Tibial nerve (tissue), 4 donors: ENCODE measurements at regions not wholly inside any gene's neighbourhood (a gene's known extent, or its start where the extent isn't known, plus 50 kb on each side); places are given as distances from the start of the nearest gene placed in this dataset.
"Not testable (repeated sequence)": the region's sequence is repeated elsewhere in the genome, so short reads cannot be mapped to it uniquely, and the experiment has no call there.

Experiments
- DNase-seq, 2 donors: peaks; one replicate each; pipeline ENCODE4 v3.0.0-alpha.2; 2019; ENCODE audit warnings: low spot score in 2 of 2
- H3K27ac ChIP-seq, 4 donors: fragments of 200-600 bp; sonication (generic) in 3 of 4; one replicate each; pipeline ENCODE4 v1.5.1; 2017 to 2019; ENCODE audit warnings: mild to moderate bottlenecking in 1 of 4
- H3K27me3 ChIP-seq, 2 donors: fragments of 200-600 bp; sonication (generic) in 1 of 2; one replicate each; pipeline versions ENCODE4 v1.5.1 to v1.6.0; 2017 to 2019
- H3K36me3 ChIP-seq, 3 donors: fragments of 200-600 bp; sonication (generic); one replicate each; pipeline ENCODE4 v1.5.1; 2018 to 2019
- H3K4me1 ChIP-seq, 4 donors: fragments of 200-600 bp; sonication (generic) in 3 of 4; one replicate each; pipeline ENCODE4 v1.5.1; 2017 to 2019
- H3K4me3 ChIP-seq, 4 donors: fragments of 200-600 bp; sonication (generic) in 3 of 4; one replicate each; pipeline ENCODE4 v1.5.1; 2017 to 2019; ENCODE audit warnings: mild to moderate bottlenecking in 1 of 4, moderate library complexity in 1 of 4
- H3K9me3 ChIP-seq, 4 donors: fragments of 200-600 bp; sonication (generic) in 3 of 4; one replicate each; pipeline ENCODE4 v1.5.1; 2017 to 2019
- EP300 ChIP-seq, 2 donors: sonication (generic); formaldehyde crosslinking; IDR thresholded peaks; one replicate each; pipeline ENCODE4 v1.6.1; 2017; ENCODE audit warnings: antibody characterized with exemption in 2 of 2, mild to moderate bottlenecking in 1 of 2
- POLR2A ChIP-seq, 2 donors: fragments of 450-650 bp; IDR thresholded peaks; one replicate each; pipeline ENCODE4 v1.6.1; 2017; ENCODE audit warnings: antibody characterized with exemption in 2 of 2, mild to moderate bottlenecking in 2 of 2, moderate library complexity in 2 of 2
- WGBS, 2 donors: methylation state at CpG; one replicate each; pipeline ENCODE4 v1.1.5; 2018; 5-methylcytosine and 5-hydroxymethylcytosine counted together
- TF ChIP-seq, protein P1 (sequence below), 5 experiments: fragments of 200-600 bp in 3 of 5; fragments of 450-650 bp in 2 of 5; sonication (generic) in 3 of 5; IDR thresholded peaks; one replicate each; pipeline ENCODE4 v1.5.1; 2016 to 2019; ENCODE audit warnings: antibody characterized with exemption in 5 of 5, mild to moderate bottlenecking in 3 of 5, moderate library complexity in 2 of 5

DNA sequence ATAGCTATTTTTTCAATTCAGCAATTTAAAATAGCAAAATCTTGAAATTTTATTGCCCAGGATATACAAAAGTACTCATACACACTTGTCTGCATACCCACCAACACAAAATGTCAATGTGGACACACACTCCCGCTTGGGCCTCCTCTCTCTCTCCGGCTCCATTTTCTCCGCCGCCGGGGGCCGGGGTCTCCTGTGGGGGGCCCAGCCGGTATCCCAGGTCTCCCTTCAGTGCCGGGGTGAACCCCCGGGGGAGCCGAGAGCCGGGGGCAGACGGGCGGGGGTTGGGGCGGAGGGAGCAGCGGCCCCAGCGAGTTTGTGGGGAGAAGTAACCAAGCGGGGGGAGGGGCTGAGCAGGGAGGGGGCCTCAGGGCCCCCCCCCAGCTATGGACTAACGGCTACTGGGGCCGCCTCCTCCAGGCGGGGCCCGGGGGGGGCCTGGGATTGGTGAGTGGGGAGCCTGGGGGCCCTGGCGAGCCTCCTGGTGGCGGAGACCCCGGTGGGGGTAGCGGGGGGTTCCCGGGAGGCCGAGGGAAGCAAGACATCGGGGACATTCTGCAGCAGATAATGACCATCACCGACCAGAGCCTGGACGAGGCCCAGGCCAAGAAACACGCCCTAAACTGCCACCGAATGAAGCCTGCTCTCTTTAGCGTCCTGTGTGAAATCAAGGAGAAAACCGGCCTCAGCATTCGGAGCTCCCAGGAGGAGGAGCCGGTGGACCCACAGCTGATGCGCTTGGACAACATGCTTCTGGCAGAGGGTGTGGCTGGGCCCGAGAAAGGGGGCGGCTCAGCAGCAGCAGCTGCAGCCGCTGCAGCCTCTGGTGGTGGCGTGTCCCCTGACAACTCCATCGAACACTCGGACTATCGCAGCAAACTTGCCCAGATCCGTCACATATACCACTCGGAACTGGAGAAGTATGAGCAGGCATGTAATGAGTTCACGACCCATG, 56.6 kb downstream of the CHST2 start:
- H3K4me3 ChIP-seq, H3K36me3 ChIP-seq, H3K27me3 ChIP-seq, DNase-seq, H3K4me1 ChIP-seq, H3K27ac ChIP-seq: not testable (repeated sequence)
- 90 to 92% methylated on average over 19 to 28 of the region's 47 CpGs for WGBS, 2 donors
- peaks cover 0 to 14% (median 0%) of the 10 kb centered on the region in 4 donors for H3K9me3 ChIP-seq

DNA sequence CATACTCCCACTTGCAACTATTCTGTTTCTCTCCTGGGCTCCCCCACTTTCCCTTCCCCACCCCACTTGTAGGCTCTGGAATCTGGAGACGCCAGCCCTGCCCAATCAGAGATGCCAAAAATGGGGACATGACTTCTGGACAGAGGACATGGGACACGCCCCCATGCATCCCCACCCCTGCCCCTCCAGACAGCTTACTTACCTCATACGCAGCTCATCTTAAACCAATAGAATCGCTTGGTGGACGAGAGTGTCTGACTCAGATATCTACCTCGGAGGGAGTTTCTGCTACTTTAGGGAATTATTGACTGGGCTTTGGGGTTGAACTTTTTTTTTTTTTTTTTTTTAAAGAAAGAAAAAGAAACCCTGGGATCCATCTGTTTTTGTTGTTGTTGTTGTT, 58.4 kb downstream of the CHST2 start:
- not testable (repeated sequence) for H3K4me3 ChIP-seq, H3K27me3 ChIP-seq

GRCh38 chr3:143178775-143179548, 59.4 kb downstream of the CHST2 start:
- not testable (repeated sequence) for H3K4me1 ChIP-seq, H3K9me3 ChIP-seq, H3K36me3 ChIP-seq, H3K4me3 ChIP-seq, H3K27ac ChIP-seq, DNase-seq, H3K27me3 ChIP-seq
- WGBS, 2 donors = 75 to 80% methylated on average over 3 of the region's 3 CpGs

More for the DNA sequence above, 58.4 kb downstream of the CHST2 start:
- H3K36me3 ChIP-seq, DNase-seq, H3K27ac ChIP-seq, H3K4me1 ChIP-seq: not testable (repeated sequence)
- peaks cover 0 to 17% (median 0%) of the 10 kb centered on the region in 4 donors for H3K9me3 ChIP-seq
- WGBS, 2 donors = 78 to 85% methylated on average over 6 of the region's 6 CpGs

DNA sequence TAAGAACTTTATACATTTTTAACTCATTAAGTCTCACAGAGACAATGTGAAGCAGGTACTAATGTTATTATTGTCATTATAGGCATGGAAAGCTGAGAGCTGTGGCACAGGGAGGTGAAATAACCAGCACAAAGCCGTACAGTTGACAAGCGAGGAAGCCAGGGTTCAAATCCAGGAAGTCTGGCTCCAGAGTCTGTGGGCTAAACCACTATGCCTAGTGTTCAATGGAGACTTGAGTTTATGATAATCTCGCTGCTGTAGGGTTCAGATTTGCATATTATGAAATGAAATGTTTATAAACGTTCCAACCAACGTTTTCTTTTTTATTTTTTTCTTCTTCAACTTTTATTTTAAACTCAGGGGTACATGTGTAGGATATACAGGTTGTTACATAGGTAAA, 60.0 kb downstream of the CHST2 start:
- Histone ChIP-seq H3K4me3 (no peak overlapping the region), H3K4me1 (no peaks in the 10 kb centered on the region), H3K9me3 (peaks cover 0 to 9% (median 0%) of the 10 kb centered on the region in 4 donors), H3K27ac (no peak overlapping the region), H3K36me3 (no peaks in the 10 kb centered on the region), H3K27me3 (no peaks in the 10 kb centered on the region)
- WGBS, 2 donors = 77 to 82% methylated on average over 5 of the region's 5 CpGs
- no peak for TF ChIP-seq POLR2A (IDR thresholded peaks at IDR 0.05)
- no peak for TF ChIP-seq EP300 (IDR thresholded peaks at IDR 0.05)
- TF ChIP-seq, protein P1, sequence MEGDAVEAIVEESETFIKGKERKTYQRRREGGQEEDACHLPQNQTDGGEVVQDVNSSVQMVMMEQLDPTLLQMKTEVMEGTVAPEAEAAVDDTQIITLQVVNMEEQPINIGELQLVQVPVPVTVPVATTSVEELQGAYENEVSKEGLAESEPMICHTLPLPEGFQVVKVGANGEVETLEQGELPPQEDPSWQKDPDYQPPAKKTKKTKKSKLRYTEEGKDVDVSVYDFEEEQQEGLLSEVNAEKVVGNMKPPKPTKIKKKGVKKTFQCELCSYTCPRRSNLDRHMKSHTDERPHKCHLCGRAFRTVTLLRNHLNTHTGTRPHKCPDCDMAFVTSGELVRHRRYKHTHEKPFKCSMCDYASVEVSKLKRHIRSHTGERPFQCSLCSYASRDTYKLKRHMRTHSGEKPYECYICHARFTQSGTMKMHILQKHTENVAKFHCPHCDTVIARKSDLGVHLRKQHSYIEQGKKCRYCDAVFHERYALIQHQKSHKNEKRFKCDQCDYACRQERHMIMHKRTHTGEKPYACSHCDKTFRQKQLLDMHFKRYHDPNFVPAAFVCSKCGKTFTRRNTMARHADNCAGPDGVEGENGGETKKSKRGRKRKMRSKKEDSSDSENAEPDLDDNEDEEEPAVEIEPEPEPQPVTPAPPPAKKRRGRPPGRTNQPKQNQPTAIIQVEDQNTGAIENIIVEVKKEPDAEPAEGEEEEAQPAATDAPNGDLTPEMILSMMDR (IDR thresholded peaks at IDR 0.05) = no peak
- no peak for DNase-seq

- H3K36me3 ChIP-seq, H3K27ac ChIP-seq, H3K9me3 ChIP-seq, H3K4me3 ChIP-seq, H3K27me3 ChIP-seq, DNase-seq, H3K4me1 ChIP-seq: not testable (repeated sequence)
- 88 to 89% methylated on average over 2 of the region's 2 CpGs for WGBS, 2 donors
These were observed 61.3 kb downstream of the CHST2 start for GRCh38 chr3:143180860-143181259.

GRCh38 chr3:143181977-143182376, 62.4 kb downstream of the CHST2 start:
- H3K36me3 ChIP-seq = not testable (repeated sequence)

GRCh38 chr3:143182866-143183664, 63.5 kb downstream of the CHST2 start:
- no peak for DNase-seq
- no peaks in the 10 kb centered on the region for H3K27me3 ChIP-seq
- no peak overlapping the region for H3K27ac ChIP-seq
- no peak overlapping the region for H3K4me3 ChIP-seq
- H3K9me3 ChIP-seq = peaks cover 0 to 9% (median 0%) of the 10 kb centered on the region in 4 donors
- H3K4me1 ChIP-seq = no peaks in the 10 kb centered on the region
- H3K36me3 ChIP-seq = no peaks in the 10 kb centered on the region
- 82 to 89% methylated on average over 6 of the region's 6 CpGs for WGBS, 2 donors
- TF ChIP-seq, protein P1 (IDR thresholded peaks at IDR 0.05) = no peak
- no peak for TF ChIP-seq EP300 (IDR thresholded peaks at IDR 0.05)

More at GRCh38 chr3:143181977-143182376, 62.4 kb downstream of the CHST2 start:
- not testable (repeated sequence) for H3K27ac ChIP-seq, DNase-seq, H3K4me3 ChIP-seq, H3K27me3 ChIP-seq, H3K4me1 ChIP-seq, H3K9me3 ChIP-seq
- WGBS, 2 donors = 74 to 78% methylated on average over 1 of the region's 1 CpG
